DOHH2 (cell line): ENCODE measurements at regions not wholly inside any gene's neighbourhood (a gene's known extent, or its start where the extent isn't known, plus 50 kb on each side); places are given as distances from the start of the nearest gene placed in this dataset.

Source experiments
- H3F3A ChIP-seq: fragments of 200-600 bp; sonication (generic), shearing (Covaris generic); 2 replicates; pipeline ENCODE4 v1.6.0; 2016; ENCODE audit warnings: antibody characterized with exemption, mild to moderate bottlenecking; ENCODE audit not compliant: control insufficient read depth, insufficient read depth
- H3K27ac ChIP-seq: fragments of 200-600 bp; sonication (generic); 2 replicates; pipeline ENCODE4 v1.5.1; 2014; ENCODE audit warnings: low read depth, mild to moderate bottlenecking, low read length, moderate library complexity
- H3K27me3 ChIP-seq: fragments of 200-600 bp; sonication (generic); 2 replicates; pipeline ENCODE4 v1.6.1; 2014; ENCODE audit warnings: mild to moderate bottlenecking, low read length, mixed read lengths; ENCODE audit not compliant: control insufficient read depth
- H3K36me3 ChIP-seq: fragments of 200-600 bp; sonication (generic); 2 replicates; pipeline ENCODE4 v1.6.1; 2014; ENCODE audit warnings: mild to moderate bottlenecking, low read length, moderate library complexity, mixed read lengths; ENCODE audit not compliant: control insufficient read depth
- H3K4me1 ChIP-seq: fragments of 200-600 bp; sonication (generic); 2 replicates; pipeline ENCODE4 v1.6.1; 2014; ENCODE audit warnings: mild to moderate bottlenecking, low read length, mixed read lengths; ENCODE audit not compliant: control insufficient read depth
- H3K4me2 ChIP-seq: fragments of 200-600 bp; sonication (generic); 2 replicates; pipeline ENCODE4 v1.6.0; 2014; ENCODE audit warnings: mild to moderate bottlenecking, low read length, moderate library complexity
- H3K4me3 ChIP-seq: fragments of 200-600 bp; sonication (generic); 2 replicates; pipeline ENCODE4 v1.5.1; 2014; ENCODE audit warnings: mild to moderate bottlenecking, low read length, mixed read lengths
- H3K79me2 ChIP-seq: fragments of 200-600 bp; sonication (generic); 2 replicates; pipeline ENCODE4 v1.6.1; 2014; ENCODE audit warnings: mild to moderate bottlenecking, low read length, mixed read lengths; ENCODE audit not compliant: control insufficient read depth
- H3K9me2 ChIP-seq: fragments of 200-600 bp; sonication (generic); replicated peaks from 2 replicates; pipeline ENCODE4 v1.6.1; 2014; ENCODE audit warnings: mild to moderate bottlenecking, low read length, mixed read lengths; ENCODE audit not compliant: control insufficient read depth
- H3K9me3 ChIP-seq: fragments of 200-600 bp; sonication (generic); 2 replicates; pipeline ENCODE4 v1.6.1; 2014; ENCODE audit warnings: antibody characterized with exemption, low read length, mixed read lengths; ENCODE audit not compliant: control insufficient read depth, insufficient read depth
- H4K20me1 ChIP-seq: fragments of 200-600 bp; sonication (generic); 2 replicates; pipeline ENCODE4 v1.6.0; 2014; ENCODE audit warnings: low read depth, mild to moderate bottlenecking, antibody characterized with exemption, low read length, moderate library complexity; ENCODE audit not compliant: control insufficient read depth, insufficient read depth
- CTCF ChIP-seq: fragments of 200-600 bp; sonication (generic); IDR thresholded peaks from one replicate; pipeline ENCODE4 v1.5.1; 2014; ENCODE audit warnings: antibody characterized with exemption, mild to moderate bottlenecking, low read depth, low read length; ENCODE audit not compliant: poor library complexity, severe bottlenecking
- EZH2phosphoT487 ChIP-seq: fragments of 200-600 bp; sonication (generic); IDR thresholded peaks from 2 replicates; pipeline ENCODE4 v1.6.1; 2017; ENCODE audit warnings: borderline replicate concordance, mild to moderate bottlenecking, antibody characterized with exemption, low read length, moderate library complexity, mixed read lengths

- H3K4me3 ChIP-seq, result no peak overlapping the region
- H3K9me3 ChIP-seq, result no peaks in the 10 kb centered on the region
- no peaks in the 10 kb centered on the region for H3K36me3 ChIP-seq
- peaks cover 4% of the 10 kb centered on the region; the same call in 1 of the 2 replicates for H3K27me3 ChIP-seq
- no peaks in the 10 kb centered on the region for H3F3A ChIP-seq
- H4K20me1 ChIP-seq, result no peaks in the 10 kb centered on the region
- TF ChIP-seq CTCF, result no peak
- TF ChIP-seq EZH2phosphoT487, result no peak
- no peaks in the 10 kb centered on the region for H3K79me2 ChIP-seq
- H3K27ac ChIP-seq, result no peak overlapping the region
- H3K4me1 ChIP-seq, result no peaks in the 10 kb centered on the region
- no peaks in the 10 kb centered on the region for H3K9me2 ChIP-seq
- H3K4me2 ChIP-seq, result no peak overlapping the region
Measured at GRCh38 chr2:41867553-41867952, 180.3 kb upstream of the PKDCC start.

GRCh38 chr2:41869542-41870264 is 178.1 kb upstream of the PKDCC start:
- H3K4me1 ChIP-seq, result no peaks in the 10 kb centered on the region
- H3K4me3 ChIP-seq, result no peak overlapping the region
- no peaks in the 10 kb centered on the region for H3K36me3 ChIP-seq
- no peaks in the 10 kb centered on the region for H3K9me3 ChIP-seq
- H3K9me2 ChIP-seq, result no peaks in the 10 kb centered on the region
- no peak overlapping the region for H3K4me2 ChIP-seq
- no peaks in the 10 kb centered on the region for H3F3A ChIP-seq
- H3K79me2 ChIP-seq, result no peaks in the 10 kb centered on the region
- H4K20me1 ChIP-seq, result no peaks in the 10 kb centered on the region
- no peak overlapping the region for H3K27ac ChIP-seq
- TF ChIP-seq EZH2phosphoT487, result no peak
- peak; percentile 79 for TF ChIP-seq CTCF
- H3K27me3 ChIP-seq, result peaks cover 6% of the 10 kb centered on the region; the same call in 1 of the 2 replicates

GRCh38 chr2:41870265-41870585 is 177.6 kb upstream of the PKDCC start:
- H4K20me1 ChIP-seq, result no peaks in the 10 kb centered on the region
- TF ChIP-seq CTCF (no peak), EZH2phosphoT487 (no peak)
- no peaks in the 10 kb centered on the region for H3K9me2 ChIP-seq
- peaks cover 6% of the 10 kb centered on the region; the same call in 1 of the 2 replicates for H3K27me3 ChIP-seq
- H3K36me3 ChIP-seq, result no peaks in the 10 kb centered on the region
- no peaks in the 10 kb centered on the region for H3F3A ChIP-seq
- no peaks in the 10 kb centered on the region for H3K79me2 ChIP-seq
- H3K4me3 ChIP-seq, result no peak overlapping the region
- no peaks in the 10 kb centered on the region for H3K4me1 ChIP-seq
- H3K27ac ChIP-seq, result no peak overlapping the region
- no peak overlapping the region for H3K4me2 ChIP-seq
- no peaks in the 10 kb centered on the region for H3K9me3 ChIP-seq
